ENCODE measurements at regions not wholly inside any gene's neighbourhood (a gene's known extent, or its start where the extent isn't known, plus 50 kb on each side); places are given as distances from the start of the nearest gene placed in this dataset.
"Not testable (repeated sequence)": the region's sequence is repeated elsewhere in the genome, so short reads cannot be mapped to it uniquely, and the experiment has no call there.

- no peak for DNase-seq
- no peaks in the 10 kb centered on the region for H3K27me3 ChIP-seq (ENCODE audit: insufficient read depth, low read depth, severe bottlenecking)
- H3K9me3 ChIP-seq (ENCODE audit: severe bottlenecking), result peaks cover 4% of the 10 kb centered on the region
- no peaks in the 10 kb centered on the region for H3K36me3 ChIP-seq
- no peak for TF ChIP-seq CTCF (IDR thresholded peaks at IDR 0.05; ENCODE audit: low read depth, low read length)
- H3K27ac ChIP-seq, result no peak overlapping the region
- H3K4me3 ChIP-seq (ENCODE audit: low read depth, low read length), result no peak overlapping the region
These were observed 124.7 kb upstream of the SPATA12 start for GRCh38 chr3:56935811-56936210.

- H3K9me3 ChIP-seq (ENCODE audit: severe bottlenecking); H3K27ac ChIP-seq; H3K27me3 ChIP-seq (ENCODE audit: insufficient read depth, low read depth, severe bottlenecking); H3K4me3 ChIP-seq (ENCODE audit: low read depth, low read length); H3K36me3 ChIP-seq; DNase-seq: not testable (repeated sequence)
These were observed 126.0 kb upstream of the SPATA12 start for GRCh38 chr3:56934481-56934880.

- Histone ChIP-seq H3K27me3 (ENCODE audit: insufficient read depth, low read depth, severe bottlenecking) (no peaks in the 10 kb centered on the region), H3K9me3 (ENCODE audit: severe bottlenecking) (peaks cover 4% of the 10 kb centered on the region), H3K27ac (no peak overlapping the region), H3K4me3 (ENCODE audit: low read depth, low read length) (no peak overlapping the region), H3K36me3 (no peaks in the 10 kb centered on the region)
- DNase-seq, result no peak
- TF ChIP-seq CTCF (IDR thresholded peaks at IDR 0.05; ENCODE audit: low read depth, low read length), result no peak
These were observed 126.7 kb upstream of the SPATA12 start for GRCh38 chr3:56933803-56934202.

- peaks cover 4% of the 10 kb centered on the region for H3K9me3 ChIP-seq (ENCODE audit: severe bottlenecking)
- no peak overlapping the region for H3K27ac ChIP-seq
- H3K36me3 ChIP-seq, result no peaks in the 10 kb centered on the region
- no peak for TF ChIP-seq CTCF (IDR thresholded peaks at IDR 0.05; ENCODE audit: low read depth, low read length)
- no peaks in the 10 kb centered on the region for H3K27me3 ChIP-seq (ENCODE audit: insufficient read depth, low read depth, severe bottlenecking)
- no peak for DNase-seq
- no peak overlapping the region for H3K4me3 ChIP-seq (ENCODE audit: low read depth, low read length)
These were observed 127.6 kb upstream of the SPATA12 start for GRCh38 chr3:56932866-56933265.

- no peak overlapping the region for H3K4me3 ChIP-seq (ENCODE audit: low read depth, low read length)
- no peaks in the 10 kb centered on the region for H3K27me3 ChIP-seq (ENCODE audit: insufficient read depth, low read depth, severe bottlenecking)
- no peaks in the 10 kb centered on the region for H3K36me3 ChIP-seq
- TF ChIP-seq CTCF (IDR thresholded peaks at IDR 0.05; ENCODE audit: low read depth, low read length), result no peak
- H3K9me3 ChIP-seq (ENCODE audit: severe bottlenecking), result peaks cover 4% of the 10 kb centered on the region
- no peak overlapping the region for H3K27ac ChIP-seq
- no peak for DNase-seq
These were observed 128.6 kb upstream of the SPATA12 start for GRCh38 chr3:56931836-56932235.

- Histone ChIP-seq H3K27ac (no peak overlapping the region), H3K36me3 (no peaks in the 10 kb centered on the region), H3K4me3 (ENCODE audit: low read depth, low read length) (no peak overlapping the region), H3K9me3 (ENCODE audit: severe bottlenecking) (peaks cover 4% of the 10 kb centered on the region), H3K27me3 (ENCODE audit: insufficient read depth, low read depth, severe bottlenecking) (no peaks in the 10 kb centered on the region)
- DNase-seq, result no peak
- no peak for TF ChIP-seq CTCF (IDR thresholded peaks at IDR 0.05; ENCODE audit: low read depth, low read length)
These were observed 129.0 kb upstream of the ARHGEF3 start for GRCh38 chr3:56930706-56931105.
